ENCODE measurements at regions not wholly inside any gene's neighbourhood (a gene's known extent, or its start where the extent isn't known, plus 50 kb on each side); places are given as distances from the start of the nearest gene placed in this dataset.

DNA sequence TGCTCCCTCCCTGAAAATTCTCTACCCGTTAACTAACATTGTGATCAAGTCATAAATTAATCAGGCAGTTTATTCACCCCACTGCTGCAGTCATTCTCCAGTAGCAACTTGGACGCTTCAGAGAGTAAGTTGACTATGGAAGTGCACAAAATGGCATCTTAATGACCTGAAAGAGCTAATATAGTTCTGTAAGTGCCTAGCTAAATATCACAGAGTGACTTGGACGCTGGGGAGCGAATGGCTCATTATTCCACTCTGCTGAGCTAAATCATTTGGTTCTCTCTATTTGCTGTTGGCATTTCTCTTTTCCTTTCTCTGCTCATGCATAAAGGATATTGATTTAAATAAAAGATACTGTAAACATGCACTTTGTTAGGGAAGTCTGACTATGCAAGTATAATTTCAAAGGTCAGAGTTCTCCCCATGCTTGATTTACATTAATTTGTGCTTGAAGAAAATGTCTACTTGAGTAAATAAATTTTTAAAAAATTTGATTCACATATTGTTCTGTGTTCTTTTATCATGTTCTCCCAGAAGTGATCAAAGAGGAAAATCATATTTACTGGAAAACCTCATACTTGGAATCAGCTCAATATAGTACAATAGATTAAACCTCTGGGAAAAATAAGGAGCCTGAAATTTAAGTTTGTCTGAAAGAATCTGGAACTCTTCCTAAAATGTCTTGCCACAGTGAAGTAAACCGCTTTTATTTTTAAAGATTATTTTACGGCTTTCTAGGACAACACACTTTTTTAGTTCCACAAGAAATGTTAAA is 169.5 kb upstream of the HAPLN1 start:
- Mint-ChIP-seq H3K27ac (no peak overlapping the region), H3K4me3 (ENCODE audit: low read depth) (no peak overlapping the region), H3K27me3 (no peaks in the 10 kb centered on the region), H3K36me3 (ENCODE audit: insufficient read depth) (no peaks in the 10 kb centered on the region), H3K4me1 (ENCODE audit: low read depth) (no peaks in the 10 kb centered on the region), H3K9me3 (ENCODE audit: low read depth) (no peaks in the 10 kb centered on the region)
- no peak for DNase-seq (ENCODE audit: low spot score, unreplicated experiment)
- TF ChIP-seq, protein P1, sequence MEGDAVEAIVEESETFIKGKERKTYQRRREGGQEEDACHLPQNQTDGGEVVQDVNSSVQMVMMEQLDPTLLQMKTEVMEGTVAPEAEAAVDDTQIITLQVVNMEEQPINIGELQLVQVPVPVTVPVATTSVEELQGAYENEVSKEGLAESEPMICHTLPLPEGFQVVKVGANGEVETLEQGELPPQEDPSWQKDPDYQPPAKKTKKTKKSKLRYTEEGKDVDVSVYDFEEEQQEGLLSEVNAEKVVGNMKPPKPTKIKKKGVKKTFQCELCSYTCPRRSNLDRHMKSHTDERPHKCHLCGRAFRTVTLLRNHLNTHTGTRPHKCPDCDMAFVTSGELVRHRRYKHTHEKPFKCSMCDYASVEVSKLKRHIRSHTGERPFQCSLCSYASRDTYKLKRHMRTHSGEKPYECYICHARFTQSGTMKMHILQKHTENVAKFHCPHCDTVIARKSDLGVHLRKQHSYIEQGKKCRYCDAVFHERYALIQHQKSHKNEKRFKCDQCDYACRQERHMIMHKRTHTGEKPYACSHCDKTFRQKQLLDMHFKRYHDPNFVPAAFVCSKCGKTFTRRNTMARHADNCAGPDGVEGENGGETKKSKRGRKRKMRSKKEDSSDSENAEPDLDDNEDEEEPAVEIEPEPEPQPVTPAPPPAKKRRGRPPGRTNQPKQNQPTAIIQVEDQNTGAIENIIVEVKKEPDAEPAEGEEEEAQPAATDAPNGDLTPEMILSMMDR (IDR thresholded peaks at IDR 0.05; ENCODE audit: unreplicated experiment): no peak

DNA sequence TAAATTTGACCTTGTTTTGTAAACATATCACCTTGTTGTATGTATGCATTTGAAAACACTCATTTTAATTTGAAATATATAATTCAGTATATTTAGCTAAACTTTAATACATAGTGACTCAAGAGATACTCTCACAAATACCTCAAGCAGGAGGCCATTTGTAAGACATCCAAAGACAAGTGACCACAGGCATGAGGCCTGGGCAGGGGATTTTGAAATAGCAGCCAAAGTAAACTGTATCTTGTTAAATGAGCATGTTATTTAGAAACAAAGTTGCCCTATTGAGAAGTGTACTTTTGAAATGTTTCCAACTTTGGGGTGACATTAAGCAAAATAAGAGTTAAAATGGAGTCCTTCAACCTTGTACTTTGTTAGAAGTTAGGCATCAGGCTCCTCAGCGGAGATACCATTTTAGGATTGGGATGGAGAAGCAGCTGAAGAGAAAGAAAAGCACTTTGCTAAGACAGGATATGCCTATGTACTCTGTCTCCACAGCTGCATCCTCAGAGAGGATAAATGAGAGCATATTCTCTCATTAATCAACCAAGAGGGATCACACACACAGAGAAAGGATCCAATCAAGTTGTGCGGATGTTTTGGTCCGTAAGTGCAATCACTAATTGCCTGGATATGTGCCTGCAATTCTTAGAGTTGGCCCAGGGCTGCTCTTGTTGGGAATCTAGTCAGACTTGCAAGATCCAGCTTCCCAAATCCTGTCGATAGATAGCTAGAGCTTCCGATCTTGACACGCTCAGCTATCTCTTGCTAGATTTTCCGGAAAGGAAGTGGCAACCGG is 157.5 kb upstream of the HAPLN1 start:
- Mint-ChIP-seq H3K9me3 (ENCODE audit: low read depth) (no peaks in the 10 kb centered on the region), H3K27me3 (no peaks in the 10 kb centered on the region), H3K27ac (no peak overlapping the region), H3K36me3 (ENCODE audit: insufficient read depth) (no peaks in the 10 kb centered on the region), H3K4me1 (ENCODE audit: low read depth) (no peaks in the 10 kb centered on the region), H3K4me3 (ENCODE audit: low read depth) (no peak overlapping the region)
- TF ChIP-seq, protein P1 (IDR thresholded peaks at IDR 0.05; ENCODE audit: unreplicated experiment): no peak
- DNase-seq (ENCODE audit: low spot score, unreplicated experiment): no peak

DNA sequence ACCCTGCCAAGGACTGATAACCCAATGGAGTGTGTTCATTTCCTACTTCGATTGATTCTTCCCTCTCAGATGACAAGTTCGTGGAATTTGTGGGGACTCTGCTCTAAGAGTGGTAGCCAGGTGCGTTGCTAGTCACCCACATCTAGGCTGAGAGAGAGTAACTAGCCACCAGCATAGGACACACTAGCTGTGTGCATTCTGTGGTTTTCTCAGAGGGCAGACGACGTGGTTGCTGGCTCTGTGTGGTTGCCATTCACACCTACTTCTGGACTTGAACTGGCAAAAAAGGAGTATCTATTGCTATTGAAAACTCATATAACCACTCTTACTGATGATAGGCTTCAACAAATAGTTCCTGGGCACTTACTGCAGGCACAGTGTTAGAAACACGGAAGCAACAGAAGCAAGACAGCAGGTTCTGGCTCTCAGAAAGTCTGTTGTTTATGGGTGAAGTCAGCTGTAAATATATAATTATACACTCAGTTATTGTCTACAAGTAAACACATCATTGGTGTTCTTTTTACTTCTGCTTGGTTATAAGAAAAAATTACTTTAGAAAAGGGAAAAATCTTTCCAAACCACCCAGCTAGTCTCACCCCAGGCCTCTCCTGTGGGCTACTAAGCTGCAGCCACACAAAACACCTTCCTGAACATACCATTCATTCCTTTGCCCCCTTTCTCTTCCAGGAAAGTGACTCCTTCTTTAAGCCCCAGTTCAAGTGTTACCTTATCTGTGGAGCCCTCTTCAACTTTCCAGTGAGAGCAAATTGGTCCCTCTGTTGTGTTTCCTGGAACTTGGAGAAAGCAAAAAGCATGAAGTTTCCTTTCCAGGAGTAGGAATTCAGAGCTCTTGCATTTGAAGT is 151.1 kb upstream of the HAPLN1 start:
- Mint-ChIP-seq H3K27me3 (no peaks in the 10 kb centered on the region), H3K27ac (no peak overlapping the region), H3K9me3 (ENCODE audit: low read depth) (no peaks in the 10 kb centered on the region), H3K4me1 (ENCODE audit: low read depth) (no peaks in the 10 kb centered on the region), H3K36me3 (ENCODE audit: insufficient read depth) (no peaks in the 10 kb centered on the region), H3K4me3 (ENCODE audit: low read depth) (no peak overlapping the region)
- TF ChIP-seq, protein P1 (IDR thresholded peaks at IDR 0.05; ENCODE audit: unreplicated experiment): no peak
- no peak for DNase-seq (ENCODE audit: low spot score, unreplicated experiment)

DNA sequence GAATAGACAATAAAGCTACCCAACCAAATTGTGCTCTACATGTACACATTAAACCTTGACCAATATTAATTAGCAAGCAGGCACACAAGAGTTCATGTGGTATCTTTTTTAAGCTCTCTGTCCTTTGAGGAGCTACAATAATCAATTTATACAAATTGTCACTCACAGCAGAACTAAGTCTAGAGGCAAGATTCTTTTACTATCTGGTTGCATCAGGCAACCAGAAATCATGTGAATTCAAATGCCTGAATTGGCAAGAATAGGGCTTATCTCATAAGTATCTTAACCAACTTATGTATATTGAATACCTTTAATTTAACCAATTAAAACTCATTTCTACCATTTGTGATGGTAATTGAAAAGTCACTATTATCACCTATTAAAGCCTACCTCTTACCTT is 145.5 kb upstream of the HAPLN1 start:
- no peak overlapping the region for H3K27ac Mint-ChIP-seq
- peaks cover 5% of the 10 kb centered on the region for H3K4me1 Mint-ChIP-seq (ENCODE audit: low read depth)
- no peaks in the 10 kb centered on the region for H3K27me3 Mint-ChIP-seq

More for the DNA sequence above, 145.5 kb upstream of the HAPLN1 start:
- DNase-seq (ENCODE audit: low spot score, unreplicated experiment): no peak
- H3K36me3 Mint-ChIP-seq (ENCODE audit: insufficient read depth): no peaks in the 10 kb centered on the region
- TF ChIP-seq, protein P1 (IDR thresholded peaks at IDR 0.05; ENCODE audit: unreplicated experiment): no peak
- H3K9me3 Mint-ChIP-seq (ENCODE audit: low read depth): peaks cover 3% of the 10 kb centered on the region
- H3K4me3 Mint-ChIP-seq (ENCODE audit: low read depth): no peak overlapping the region

All from progenitor cell of endocrine pancreas (in vitro differentiated cells).